Left cardiac atrium (tissue), 4 donors: ENCODE measurements at regions not wholly inside any gene's neighbourhood (a gene's known extent, or its start where the extent isn't known, plus 50 kb on each side); places are given as distances from the start of the nearest gene placed in this dataset.

Experiments used
- ATAC-seq, 2 donors: fragments of 200-7000 bp; cut with Tn5 transposase; one replicate each; pipeline ENCODE4 v1.9.1; 2020; ENCODE audit warnings: mild to moderate bottlenecking in 2 of 2, moderate library complexity in 2 of 2
- DNase-seq: peaks from one replicate; pipeline ENCODE4 v3.0.0-alpha.2; 2020
- intact Hi-C, 2 donors: fragments of 100-400 bp; cut with DNase I; formaldehyde crosslinking; loops; one replicate each; pipeline versions ENCODE4 v1.14.1 to v1.15.1; 2022 to 2023
- donor health status: DM: no; HTN: yes; CAD: no.
- donor health status: DM: no; HTN: yes; CAD: no; lungs with severe emphysema.
- donor health status: DM: yes; HTN: yes; CAD: no.
- donor health status: Dilated cardiomyopathy.

- ATAC-seq (no peak), DNase-seq (no peak)
- intact Hi-C loops: no loop called here
Observed at GRCh38 chr3:180478695-180479094, 123.3 kb upstream of the TTC14 start.

- no peak for ATAC-seq
- DNase-seq: no peak
- intact Hi-C loops: no loop called here
Observed at GRCh38 chr3:180492047-180492446, 109.9 kb upstream of the TTC14 start.

GRCh38 chr3:180496995-180497394 is 105.0 kb upstream of the TTC14 start:
- DNase-seq (no peak), ATAC-seq (no peak)
- intact Hi-C loops: no loop called here

- ATAC-seq (no peak), DNase-seq (no peak)
- intact Hi-C loops: no loop called here
Observed at GRCh38 chr3:180516368-180516767, 85.6 kb upstream of the TTC14 start.

GRCh38 chr3:180523040-180523439 is 78.9 kb upstream of the TTC14 start:
- DNase-seq (no peak), ATAC-seq (no peak)
- intact Hi-C loops: no loop called here

- DNase-seq (no peak), ATAC-seq (no peak)
- intact Hi-C loops: no loop called here
Observed at GRCh38 chr3:180528843-180529242, 73.1 kb upstream of the TTC14 start.

- intact Hi-C loops: no loop called here
- no peak for ATAC-seq
- DNase-seq: no peak
Observed at GRCh38 chr3:180529778-180530177, 72.2 kb upstream of the TTC14 start.

GRCh38 chr3:180530276-180530675 is 71.7 kb upstream of the TTC14 start:
- intact Hi-C loops: no loop called here
- ATAC-seq: no peak
- no peak for DNase-seq

GRCh38 chr3:180531303-180532278 is 70.4 kb upstream of the TTC14 start:
- no peak for ATAC-seq

GRCh38 chr3:180534828-180535227 is 67.1 kb upstream of the TTC14 start:
- intact Hi-C loops: no loop called here
- DNase-seq (no peak), ATAC-seq (no peak)

More at GRCh38 chr3:180531303-180532278, 70.4 kb upstream of the TTC14 start:
- no peak for DNase-seq
- intact Hi-C loops: no loop called here

- intact Hi-C loops: no loop called here
- DNase-seq (no peak), ATAC-seq (no peak)
Observed at GRCh38 chr3:180538493-180538892, 63.5 kb upstream of the TTC14 start.

- intact Hi-C loops: no loop called here
- ATAC-seq: no peak
- no peak for DNase-seq
Observed at GRCh38 chr3:180543877-180544276, 58.1 kb upstream of the TTC14 start.

- no peak for DNase-seq
- intact Hi-C loops: no loop called here
- no peak for ATAC-seq
Observed at GRCh38 chr3:180546863-180547262, 55.1 kb upstream of the TTC14 start.

GRCh38 chr3:180548050-180548449 is 53.9 kb upstream of the TTC14 start:
- no peak for ATAC-seq
- DNase-seq: no peak
- intact Hi-C loops: no loop called here
